Activated T-helper 17 cell treated with anti-CD3 and anti-CD28 coated beads, Interleukin-2, amount 50 U/mL, for 72 hours (primary cell): ENCODE measurements at regions not wholly inside any gene's neighbourhood (a gene's known extent, or its start where the extent isn't known, plus 50 kb on each side); places are given as distances from the start of the nearest gene placed in this dataset.
"Not testable (repeated sequence)": the region's sequence is repeated elsewhere in the genome, so short reads cannot be mapped to it uniquely, and the experiment has no call there.

Experiments used
- ATAC-seq: fragments of 150-1000 bp; cut with Tn5 transposase; replicated peaks from 2 replicates; pipeline ENCODE4 v1.10.0; 2021; ENCODE audit warnings: mild to moderate bottlenecking, moderate library complexity
- H3K27ac Mint-ChIP-seq: one replicate; pipeline ENCODE4 v1.8.0; 2022; ENCODE audit warnings: mixed read lengths
- H3K27me3 Mint-ChIP-seq: one replicate; pipeline ENCODE4 v1.8.0; 2022; ENCODE audit warnings: mixed read lengths
- H3K36me3 Mint-ChIP-seq: one replicate; pipeline ENCODE4 v1.8.0; 2022; ENCODE audit warnings: low read depth, mild to moderate bottlenecking, mixed read lengths
- H3K4me1 Mint-ChIP-seq: one replicate; pipeline ENCODE4 v1.8.0; 2022; ENCODE audit warnings: mixed read lengths
- H3K4me3 Mint-ChIP-seq: one replicate; pipeline ENCODE4 v1.8.0; 2022; ENCODE audit warnings: mild to moderate bottlenecking, mixed read lengths
- H3K9me3 Mint-ChIP-seq: one replicate; pipeline ENCODE4 v1.8.0; 2022; ENCODE audit warnings: mixed read lengths

DNA sequence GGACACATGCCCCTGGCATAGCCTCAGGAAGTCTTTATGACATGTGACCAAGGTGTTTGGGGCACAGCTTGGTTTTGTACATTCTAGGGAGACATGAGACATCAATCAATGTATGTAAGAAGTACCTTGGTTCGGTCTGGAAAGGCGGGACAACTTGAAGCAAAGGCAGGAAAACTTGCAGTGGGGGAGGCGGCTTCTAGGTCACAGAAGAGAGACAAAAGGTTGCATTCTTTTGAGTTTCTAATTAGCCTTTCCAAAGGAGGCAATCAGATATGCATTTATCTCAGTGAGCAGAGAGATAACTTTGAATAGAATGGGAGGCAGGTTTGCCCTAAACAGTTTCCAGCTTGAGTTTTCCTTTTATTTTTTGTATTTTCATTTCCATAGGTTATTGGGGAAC is 113.8 kb upstream of the SEC22B start:
- H3K27ac Mint-ChIP-seq, ATAC-seq, H3K4me3 Mint-ChIP-seq, H3K27me3 Mint-ChIP-seq, H3K4me1 Mint-ChIP-seq, H3K36me3 Mint-ChIP-seq, H3K9me3 Mint-ChIP-seq: not testable (repeated sequence)

GRCh38 chr1:120289601-120290074 is 113.3 kb upstream of the SEC22B start:
- H3K9me3 Mint-ChIP-seq, H3K4me3 Mint-ChIP-seq, H3K27ac Mint-ChIP-seq, ATAC-seq, H3K27me3 Mint-ChIP-seq, H3K36me3 Mint-ChIP-seq, H3K4me1 Mint-ChIP-seq: not testable (repeated sequence)

DNA sequence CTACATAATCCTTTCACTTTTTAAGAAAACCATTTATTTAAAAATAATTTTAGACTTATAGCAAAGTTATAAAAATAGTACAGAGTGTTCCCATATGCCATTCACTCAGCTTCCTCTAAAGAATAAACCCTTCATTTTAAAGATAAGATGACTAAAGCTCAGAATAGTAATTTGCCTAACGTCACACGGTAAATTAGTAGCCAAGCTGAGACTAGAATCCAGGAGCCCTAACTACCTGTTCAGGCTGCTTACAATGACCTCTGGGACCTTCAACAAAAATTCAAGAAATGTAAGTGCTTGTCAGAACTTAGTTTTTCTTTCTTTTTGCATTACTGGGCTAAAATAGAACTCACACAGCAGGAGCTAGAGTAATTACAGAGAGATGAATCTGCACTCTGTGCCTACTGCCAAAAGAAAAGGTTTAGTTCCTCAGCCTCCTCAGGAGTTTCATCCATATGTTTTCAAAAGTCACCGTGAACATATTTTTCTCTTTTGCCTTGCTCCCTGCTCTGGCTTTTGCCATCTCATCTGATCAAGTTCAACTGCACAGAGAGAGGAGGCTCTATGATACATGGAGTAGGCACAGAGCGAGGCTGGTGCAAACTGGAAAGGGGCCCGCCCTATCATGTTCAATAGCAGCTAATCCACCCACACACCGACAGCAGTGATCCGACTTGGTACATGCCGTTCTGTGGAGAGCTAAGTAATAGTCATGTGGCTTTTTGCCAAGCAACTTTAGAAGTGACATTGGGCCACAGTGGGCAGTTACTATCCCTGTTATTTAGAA is 112.7 kb upstream of the SEC22B start:
- H3K27me3 Mint-ChIP-seq, H3K36me3 Mint-ChIP-seq, H3K4me3 Mint-ChIP-seq, H3K4me1 Mint-ChIP-seq, H3K9me3 Mint-ChIP-seq, H3K27ac Mint-ChIP-seq: not testable (repeated sequence)
- ATAC-seq = peak; percentile 49

DNA sequence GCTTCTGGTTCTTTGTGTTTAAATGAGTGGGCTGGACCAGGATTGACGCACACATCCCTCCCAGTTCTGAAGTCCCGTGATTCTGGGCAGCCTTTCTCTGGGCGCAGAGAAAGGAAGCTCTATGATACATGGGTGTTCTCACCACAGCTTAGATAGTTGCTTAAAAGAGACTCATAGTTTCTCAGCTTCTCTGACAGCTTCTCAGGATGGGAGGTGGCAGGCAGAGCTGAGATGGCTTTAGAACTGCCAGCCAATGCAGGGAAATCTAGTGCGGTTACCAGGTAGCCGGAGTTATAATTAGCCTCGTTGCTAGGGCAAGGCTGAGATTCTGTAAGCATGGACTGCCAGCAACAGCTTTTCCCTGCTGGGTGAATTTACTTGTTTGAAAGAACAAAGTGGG is 111.8 kb upstream of the SEC22B start:
- not testable (repeated sequence) for H3K9me3 Mint-ChIP-seq, H3K27ac Mint-ChIP-seq, H3K4me3 Mint-ChIP-seq, H3K27me3 Mint-ChIP-seq, H3K4me1 Mint-ChIP-seq, H3K36me3 Mint-ChIP-seq
- peak; percentile 65 for ATAC-seq

GRCh38 chr1:120282744-120283464 is 106.6 kb upstream of the SEC22B start:
- not testable (repeated sequence) for H3K4me1 Mint-ChIP-seq, H3K9me3 Mint-ChIP-seq, H3K4me3 Mint-ChIP-seq, H3K36me3 Mint-ChIP-seq, ATAC-seq, H3K27me3 Mint-ChIP-seq, H3K27ac Mint-ChIP-seq

GRCh38 chr1:120278259-120278610 is 101.9 kb upstream of the SEC22B start:
- not testable (repeated sequence) for H3K36me3 Mint-ChIP-seq, H3K27me3 Mint-ChIP-seq, ATAC-seq, H3K4me1 Mint-ChIP-seq, H3K4me3 Mint-ChIP-seq, H3K27ac Mint-ChIP-seq, H3K9me3 Mint-ChIP-seq

DNA sequence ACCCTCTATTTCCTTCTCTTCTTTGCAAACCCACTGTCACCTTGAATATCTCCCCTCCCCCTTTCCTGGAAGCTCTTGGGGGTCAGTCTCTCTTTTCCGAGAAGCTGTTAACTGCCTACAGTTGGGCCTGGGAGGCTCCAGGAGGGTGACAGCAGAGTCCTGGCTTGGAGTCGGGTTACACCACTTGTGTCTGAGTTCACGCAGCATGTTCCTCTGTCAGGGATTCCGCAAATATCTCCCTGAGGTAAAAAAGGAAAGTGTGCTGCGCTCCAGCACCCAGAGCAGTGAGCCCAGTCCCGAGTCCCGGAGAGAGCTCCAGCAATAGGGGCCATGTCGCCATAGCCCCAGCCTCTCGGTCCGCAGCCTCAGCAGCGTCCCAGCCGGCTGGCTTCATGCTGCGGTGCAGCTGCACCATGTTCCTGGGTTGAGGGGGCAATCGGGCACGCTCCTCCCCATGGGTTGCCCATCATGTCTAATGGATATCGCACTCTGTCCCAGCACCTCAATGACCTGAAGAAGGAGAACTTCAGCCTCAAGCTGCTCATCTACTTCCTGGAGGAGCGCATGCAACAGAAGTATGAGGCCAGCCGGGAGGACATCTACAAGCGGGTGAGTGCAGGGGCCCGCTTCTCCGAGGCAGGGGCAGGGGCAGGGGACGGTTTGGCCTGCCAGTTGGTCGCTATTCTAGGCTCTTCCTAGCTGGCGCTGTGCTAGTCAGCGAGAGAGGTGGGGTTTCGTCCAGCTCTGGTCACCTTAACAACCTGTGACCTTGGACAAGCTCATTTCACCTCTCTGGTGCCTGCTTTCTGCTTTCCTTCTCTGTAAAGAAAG is 101.3 kb upstream of the SEC22B start:
- not testable (repeated sequence) for H3K27ac Mint-ChIP-seq, ATAC-seq

GRCh38 chr1:120276710-120277109 is 100.4 kb upstream of the SEC22B start:
- H3K36me3 Mint-ChIP-seq, H3K27me3 Mint-ChIP-seq, H3K9me3 Mint-ChIP-seq, H3K27ac Mint-ChIP-seq, H3K4me1 Mint-ChIP-seq, H3K4me3 Mint-ChIP-seq, ATAC-seq: not testable (repeated sequence)

More for the DNA sequence above, 101.3 kb upstream of the SEC22B start:
- H3K4me1 Mint-ChIP-seq, H3K27me3 Mint-ChIP-seq, H3K9me3 Mint-ChIP-seq, H3K36me3 Mint-ChIP-seq, H3K4me3 Mint-ChIP-seq: not testable (repeated sequence)

DNA sequence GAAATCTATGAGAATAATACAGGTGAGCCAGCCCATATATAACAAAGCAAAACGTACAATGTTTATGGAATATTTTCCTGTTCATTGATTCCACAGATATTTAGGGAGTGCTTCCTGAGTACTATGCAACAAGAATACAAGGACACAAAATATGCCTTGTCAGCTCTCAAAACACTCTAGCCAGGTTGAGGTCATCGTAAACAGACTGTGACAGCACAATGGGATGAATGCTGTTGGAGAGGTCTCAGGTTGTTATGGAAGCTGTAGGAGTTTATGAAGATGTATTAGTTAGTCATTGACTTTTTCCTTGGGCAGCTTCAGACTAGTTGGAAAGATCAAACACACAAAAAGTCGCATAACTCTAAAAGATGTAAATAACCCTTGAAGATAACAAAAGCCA is 98.1 kb upstream of the SEC22B start:
- not testable (repeated sequence) for H3K4me3 Mint-ChIP-seq, H3K36me3 Mint-ChIP-seq, H3K4me1 Mint-ChIP-seq, H3K9me3 Mint-ChIP-seq, ATAC-seq, H3K27ac Mint-ChIP-seq, H3K27me3 Mint-ChIP-seq

GRCh38 chr1:120273363-120273762 is 97.0 kb upstream of the SEC22B start:
- not testable (repeated sequence) for ATAC-seq, H3K27ac Mint-ChIP-seq, H3K9me3 Mint-ChIP-seq, H3K4me1 Mint-ChIP-seq, H3K4me3 Mint-ChIP-seq, H3K27me3 Mint-ChIP-seq, H3K36me3 Mint-ChIP-seq

DNA sequence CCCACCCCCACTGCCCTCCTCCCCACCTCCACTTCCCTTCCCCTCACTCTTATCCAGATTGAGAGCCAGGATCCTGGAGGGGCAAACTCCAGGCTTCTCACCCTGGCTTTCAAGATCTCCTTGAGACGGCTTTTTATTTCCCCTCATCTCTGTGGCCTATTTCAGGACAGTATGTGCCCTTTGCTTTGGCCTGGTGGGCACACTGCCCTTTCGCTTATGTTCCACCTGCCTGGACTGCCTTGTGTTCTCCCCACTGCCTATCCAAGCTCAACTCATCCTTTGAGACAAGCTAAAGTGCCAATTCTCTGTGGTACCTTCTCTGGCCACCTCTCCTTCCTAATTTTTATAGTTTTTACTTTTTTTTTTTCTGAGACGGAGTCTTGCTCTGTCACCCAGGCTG is 95.9 kb upstream of the SEC22B start:
- not testable (repeated sequence) for H3K4me3 Mint-ChIP-seq, H3K27ac Mint-ChIP-seq, H3K4me1 Mint-ChIP-seq, ATAC-seq, H3K27me3 Mint-ChIP-seq, H3K9me3 Mint-ChIP-seq, H3K36me3 Mint-ChIP-seq

DNA sequence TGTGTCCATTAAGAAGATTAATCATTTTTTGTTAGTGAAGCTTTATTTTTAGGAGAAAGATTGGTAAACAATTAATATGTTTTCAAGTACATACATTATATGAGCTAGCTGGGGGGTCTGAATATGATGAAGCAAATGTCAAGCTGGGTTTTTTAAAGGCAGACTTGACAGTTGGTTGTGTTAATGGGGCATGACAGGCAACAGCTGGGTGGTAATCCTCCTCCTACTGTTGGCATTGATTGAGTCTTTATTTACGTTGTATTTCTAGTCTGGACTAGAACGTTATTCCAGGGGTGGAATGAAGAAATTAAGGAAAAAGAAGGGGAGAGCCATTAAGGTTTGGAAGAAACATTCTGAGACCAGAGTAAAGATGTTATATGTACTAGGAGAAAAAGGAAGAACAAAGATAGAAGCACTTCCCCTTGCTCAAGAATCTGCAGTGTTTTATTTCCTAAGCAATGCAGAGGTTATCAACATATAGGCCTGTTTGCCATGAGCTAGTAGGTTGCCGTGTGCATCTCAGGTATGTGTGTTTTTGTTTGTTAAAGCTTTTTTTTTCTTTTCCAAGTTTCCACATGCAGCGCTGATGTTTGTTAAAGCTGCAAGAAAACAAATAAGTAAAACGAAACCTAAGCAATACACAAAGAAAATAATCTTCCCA is 95.4 kb upstream of the SEC22B start:
- not testable (repeated sequence) for H3K4me3 Mint-ChIP-seq, H3K9me3 Mint-ChIP-seq, H3K27me3 Mint-ChIP-seq, H3K36me3 Mint-ChIP-seq, ATAC-seq, H3K27ac Mint-ChIP-seq, H3K4me1 Mint-ChIP-seq

DNA sequence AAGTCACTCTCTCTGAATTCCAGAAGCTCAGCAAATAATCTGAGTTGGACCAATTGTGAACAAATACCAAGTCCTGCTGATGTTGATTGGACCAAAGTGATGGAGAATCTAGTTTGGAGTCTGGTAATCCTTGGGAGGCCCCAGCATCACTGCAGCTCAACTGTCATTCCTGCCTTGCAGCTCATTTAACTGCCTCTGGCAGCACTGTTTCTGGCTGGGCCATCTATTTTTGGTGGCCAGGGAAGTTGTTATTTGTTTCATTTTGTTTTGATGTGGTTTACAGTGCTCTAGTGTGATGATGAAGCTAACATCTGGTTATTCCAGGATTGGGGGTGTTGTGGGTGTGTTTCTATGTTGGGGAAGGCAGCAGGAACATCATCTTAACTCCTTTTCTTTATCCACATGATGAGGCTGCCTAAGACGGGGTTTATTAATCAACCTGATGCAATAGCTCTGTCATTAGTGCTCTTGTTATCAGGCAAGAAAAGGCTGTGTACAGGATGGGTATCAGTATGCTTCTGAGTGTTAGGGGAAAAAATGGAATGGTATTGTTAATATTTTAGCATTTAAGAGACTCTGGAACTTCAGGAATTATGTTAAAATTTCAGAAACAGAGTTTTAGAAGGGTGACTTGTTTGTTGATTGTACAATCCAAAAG is 91.7 kb upstream of the SEC22B start:
- ATAC-seq, H3K4me3 Mint-ChIP-seq, H3K27ac Mint-ChIP-seq, H3K36me3 Mint-ChIP-seq, H3K9me3 Mint-ChIP-seq, H3K4me1 Mint-ChIP-seq, H3K27me3 Mint-ChIP-seq: not testable (repeated sequence)

- not testable (repeated sequence) for H3K4me3 Mint-ChIP-seq, ATAC-seq, H3K9me3 Mint-ChIP-seq, H3K4me1 Mint-ChIP-seq, H3K27me3 Mint-ChIP-seq, H3K36me3 Mint-ChIP-seq, H3K27ac Mint-ChIP-seq
These were observed 88.2 kb upstream of the SEC22B start for GRCh38 chr1:120264564-120264963.
